SK-N-MC (cell line): ENCODE measurements at regions not wholly inside any gene's neighbourhood (a gene's known extent, or its start where the extent isn't known, plus 50 kb on each side); places are given as distances from the start of the nearest gene placed in this dataset.

Source experiments
- EZH2 ChIP-seq: fragments of 200-600 bp; sonication (generic); IDR thresholded peaks from one replicate; pipeline ENCODE4 v1.6.1; 2017; ENCODE audit warnings: antibody characterized with exemption
- POLR2AphosphoS5 ChIP-seq: IDR thresholded peaks from 2 replicates; pipeline ENCODE4 v1.6.1; 2012; ENCODE audit warnings: mild to moderate bottlenecking, low read depth, low read length, borderline replicate concordance

- TF ChIP-seq EZH2 (no peak), POLR2AphosphoS5 (no peak)
Measured at GRCh38 chr20:40257763-40258162, 431.3 kb downstream of the MAFB start.
